SU-DHL-6 (cell line): ENCODE measurements at regions not wholly inside any gene's neighbourhood (a gene's known extent, or its start where the extent isn't known, plus 50 kb on each side); places are given as distances from the start of the nearest gene placed in this dataset.

Source experiments
- H2AFZ ChIP-seq: fragments of 200-600 bp; sonication (generic); 2 replicates; pipeline ENCODE4 v1.6.1; 2014; ENCODE audit warnings: low read depth, mild to moderate bottlenecking, moderate library complexity, mixed read lengths, antibody characterized with exemption, low read length; ENCODE audit not compliant: severe bottlenecking
- H3F3A ChIP-seq: fragments of 200-600 bp; shearing (Covaris generic); 2 replicates; pipeline ENCODE4 v1.6.0; 2016; ENCODE audit warnings: antibody characterized with exemption, mild to moderate bottlenecking; ENCODE audit not compliant: insufficient read depth
- H3K27ac ChIP-seq: fragments of 200-600 bp; sonication (generic); 2 replicates; pipeline ENCODE4 v1.5.1; 2016; ENCODE audit warnings: low read depth, mild to moderate bottlenecking, low read length, moderate library complexity, mixed read lengths
- H3K27me3 ChIP-seq: fragments of 200-600 bp; sonication (generic), shearing (Covaris generic); 2 replicates; pipeline ENCODE4 v1.6.0; 2014; ENCODE audit warnings: mild to moderate bottlenecking, low read length
- H3K36me3 ChIP-seq: fragments of 200-600 bp; sonication (generic); 2 replicates; pipeline ENCODE4 v1.6.1; 2014; ENCODE audit warnings: mild to moderate bottlenecking, low read length, mixed read lengths
- H3K4me2 ChIP-seq: fragments of 300-600, 200-600 bp; shearing (Covaris generic), sonication (generic); 2 replicates; pipeline ENCODE4 v1.6.0; 2014; ENCODE audit warnings: low read length, low read depth, mild to moderate bottlenecking; ENCODE audit not compliant: poor library complexity, severe bottlenecking
- H3K4me3 ChIP-seq: fragments of 200-600 bp; sonication (generic); 2 replicates; pipeline ENCODE4 v1.5.1; 2014; ENCODE audit warnings: antibody characterized with exemption, low read length, mild to moderate bottlenecking, mixed read lengths; ENCODE audit not compliant: insufficient read depth, poor library complexity, severe bottlenecking
- H3K79me2 ChIP-seq: fragments of 200-600 bp; sonication (generic); 2 replicates; pipeline ENCODE4 v1.6.1; 2014; ENCODE audit warnings: mild to moderate bottlenecking, low read length, moderate library complexity; ENCODE audit not compliant: insufficient read depth
- H3K9ac ChIP-seq: fragments of 200-600 bp; sonication (generic); 2 replicates; pipeline ENCODE4 v1.7.0; 2014; ENCODE audit warnings: mild to moderate bottlenecking, low read length
- H3K9me2 ChIP-seq: fragments of 200-600 bp; sonication (generic); replicated peaks from 2 replicates; pipeline ENCODE4 v1.6.1; 2014; ENCODE audit warnings: low read length; ENCODE audit not compliant: insufficient read depth
- H3K9me3 ChIP-seq: fragments of 200-600 bp; sonication (generic); 2 replicates; pipeline ENCODE4 v1.6.1; 2014; ENCODE audit warnings: low read length, mixed read lengths; ENCODE audit not compliant: insufficient read depth
- H4K20me1 ChIP-seq: fragments of 200-600 bp; sonication (generic); 2 replicates; pipeline ENCODE4 v1.6.1; 2014; ENCODE audit warnings: low read depth, mild to moderate bottlenecking, antibody characterized with exemption, low read length, moderate library complexity, mixed read lengths
- CTCF ChIP-seq: fragments of 200-600 bp; sonication (generic); IDR thresholded peaks from one replicate; pipeline ENCODE4 v1.5.1; 2017; ENCODE audit warnings: antibody characterized with exemption, mild to moderate bottlenecking, low read length, moderate library complexity; ENCODE audit not compliant: insufficient read depth, poor library complexity, severe bottlenecking
- EZH2phosphoT487 ChIP-seq: fragments of 200-600 bp; sonication (generic), shearing (Covaris generic); conservative IDR thresholded peaks from 2 replicates; pipeline ENCODE4 v1.6.1; 2018; ENCODE audit warnings: mild to moderate bottlenecking, antibody characterized with exemption, low read length, moderate library complexity, mixed read lengths

DNA sequence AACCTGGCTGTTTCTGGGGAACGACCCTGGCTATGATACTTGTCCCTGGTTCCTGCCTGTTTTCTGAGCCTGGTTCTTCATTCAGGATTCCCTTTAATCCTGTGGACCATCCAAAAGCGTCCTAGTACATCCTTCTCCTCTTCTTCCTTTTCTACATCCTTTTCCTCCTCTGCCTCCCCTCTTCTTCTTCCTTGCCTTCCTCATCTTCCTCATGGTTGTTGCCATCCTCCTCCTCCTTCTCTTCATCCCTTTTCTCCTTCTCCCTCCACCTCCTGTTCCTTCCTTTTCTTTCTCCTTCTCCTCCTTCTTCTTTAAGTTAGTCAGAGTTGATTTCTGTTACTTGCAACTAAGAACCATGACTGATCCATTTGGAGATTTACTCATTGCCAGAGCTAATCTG is 197.8 kb downstream of the FOXD2 start:
- Histone ChIP-seq H3K9me2 (no peaks in the 10 kb centered on the region), H2AFZ (no peak overlapping the region), H3K4me2 (no peak overlapping the region), H3F3A (no peaks in the 10 kb centered on the region), H3K36me3 (no peaks in the 10 kb centered on the region), H3K27me3 (no peaks in the 10 kb centered on the region), H3K27ac (no peak overlapping the region), H3K79me2 (no peaks in the 10 kb centered on the region), H3K4me3 (no peak overlapping the region), H3K9ac (no peak overlapping the region), H3K9me3 (no peaks in the 10 kb centered on the region), H4K20me1 (no peaks in the 10 kb centered on the region)
- TF ChIP-seq CTCF (no peak), EZH2phosphoT487 (no peak)

GRCh38 chr1:47637111-47637685 is 199.4 kb downstream of the FOXD2 start:
- TF ChIP-seq CTCF (no peak), EZH2phosphoT487 (no peak)
- Histone ChIP-seq H4K20me1 (no peaks in the 10 kb centered on the region), H3K4me3 (no peak overlapping the region), H3F3A (no peaks in the 10 kb centered on the region), H3K27me3 (no peaks in the 10 kb centered on the region), H3K9ac (no peak overlapping the region), H3K4me2 (no peak overlapping the region), H3K9me2 (no peaks in the 10 kb centered on the region), H3K9me3 (no peaks in the 10 kb centered on the region), H3K79me2 (no peaks in the 10 kb centered on the region), H3K27ac (no peak overlapping the region), H2AFZ (no peak overlapping the region), H3K36me3 (no peaks in the 10 kb centered on the region)

- Histone ChIP-seq H3K27me3 (no peaks in the 10 kb centered on the region), H4K20me1 (no peaks in the 10 kb centered on the region)
- TF ChIP-seq EZH2phosphoT487 (no peak), CTCF (no peak)
Observed at GRCh38 chr1:47638240-47638639, 200.4 kb downstream of the FOXD2 start.

More at GRCh38 chr1:47638240-47638639, 200.4 kb downstream of the FOXD2 start:
- Histone ChIP-seq H3F3A (no peaks in the 10 kb centered on the region), H3K9me2 (no peaks in the 10 kb centered on the region), H3K4me3 (no peak overlapping the region), H3K36me3 (no peaks in the 10 kb centered on the region), H2AFZ (no peak overlapping the region), H3K9me3 (no peaks in the 10 kb centered on the region), H3K9ac (no peak overlapping the region), H3K27ac (no peak overlapping the region), H3K79me2 (no peaks in the 10 kb centered on the region), H3K4me2 (no peak overlapping the region)
